ENCODE measurements at regions not wholly inside any gene's neighbourhood (a gene's known extent, or its start where the extent isn't known, plus 50 kb on each side); places are given as distances from the start of the nearest gene placed in this dataset.

GRCh38 chr10:33047655-33048054 is 89.6 kb upstream of the ITGB1 start:
- TF ChIP-seq POLR2A (IDR thresholded peaks at IDR 0.05) (no peak), POLR2AphosphoS5 (IDR thresholded peaks at IDR 0.05) (no peak), EP300 (IDR thresholded peaks at IDR 0.05) (no peak), CTCF (IDR thresholded peaks at IDR 0.05) (no peak)
- WGBS = 89% methylated on average over 1 of the region's 1 CpG
- no peaks in the 10 kb centered on the region for H3K27me3 ChIP-seq

DNA sequence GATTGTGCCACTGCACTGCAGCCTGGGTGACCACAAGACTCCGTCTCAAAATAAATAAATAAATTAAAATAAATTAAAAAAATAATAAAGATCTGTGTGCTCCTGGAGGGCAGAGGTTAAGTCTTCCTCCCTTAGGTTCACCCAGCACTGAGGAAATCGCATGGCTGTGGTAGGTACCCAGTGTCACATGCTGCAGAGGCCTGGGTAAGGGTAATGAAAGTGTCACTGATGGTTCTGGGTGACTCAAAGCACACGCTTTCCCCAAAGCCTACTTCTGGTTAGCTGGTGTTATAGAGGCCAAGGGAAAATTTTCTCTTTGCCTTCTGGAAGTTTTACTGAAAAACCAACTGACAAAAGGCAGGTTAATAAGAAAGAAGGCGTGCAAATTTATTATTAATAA is 88.8 kb upstream of the ITGB1 start:
- no peaks in the 10 kb centered on the region for H3K4me1 ChIP-seq
- H3K36me3 ChIP-seq = no peaks in the 10 kb centered on the region
- DNase-seq (ENCODE audit: low spot score in 2 of 2) = no peak
- 90% methylated on average over 4 of the region's 4 CpGs for WGBS
- no peak overlapping the region for H3K27ac ChIP-seq
- TF ChIP-seq CTCF (IDR thresholded peaks at IDR 0.05) (no peak), EP300 (IDR thresholded peaks at IDR 0.05) (no peak), POLR2AphosphoS5 (IDR thresholded peaks at IDR 0.05) (no peak), POLR2A (IDR thresholded peaks at IDR 0.05) (no peak)
- H3K4me3 ChIP-seq = no peak overlapping the region
- no peaks in the 10 kb centered on the region for H3K27me3 ChIP-seq
- H3K9me3 ChIP-seq = no peaks in the 10 kb centered on the region

More at GRCh38 chr10:33047655-33048054, 89.6 kb upstream of the ITGB1 start:
- H3K36me3 ChIP-seq = no peaks in the 10 kb centered on the region
- no peak overlapping the region for H3K4me3 ChIP-seq
- no peak overlapping the region for H3K27ac ChIP-seq
- no peak for DNase-seq (ENCODE audit: low spot score in 2 of 2)
- no peaks in the 10 kb centered on the region for H3K4me1 ChIP-seq
- no peaks in the 10 kb centered on the region for H3K9me3 ChIP-seq

DNA sequence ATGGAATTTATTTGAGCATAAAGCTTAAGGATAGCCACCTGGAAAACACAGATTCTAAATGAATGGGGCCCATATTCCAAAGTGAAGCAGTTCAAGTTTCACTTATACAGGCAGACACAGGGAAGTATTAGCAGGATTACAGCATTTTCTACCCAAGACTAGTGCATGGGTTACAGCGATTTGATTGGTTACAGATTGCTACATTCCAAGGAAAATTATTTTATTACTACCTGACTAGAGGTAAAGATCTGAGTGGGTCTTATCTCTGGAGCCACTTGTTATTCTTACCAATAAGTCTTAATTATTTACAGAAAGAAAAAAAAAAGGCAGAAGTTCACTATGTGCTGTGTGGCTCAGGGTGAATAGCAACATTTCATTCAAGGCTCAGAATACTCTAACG is 87.4 kb upstream of the ITGB1 start:
- Histone ChIP-seq H3K36me3 (no peaks in the 10 kb centered on the region), H3K9me3 (no peaks in the 10 kb centered on the region), H3K4me1 (no peaks in the 10 kb centered on the region), H3K4me3 (no peak overlapping the region), H3K27ac (no peak overlapping the region), H3K27me3 (no peaks in the 10 kb centered on the region)
- WGBS = 89% methylated on average over 2 of the region's 2 CpGs
- no peak for DNase-seq (ENCODE audit: low spot score in 2 of 2)
- no peak for TF ChIP-seq CTCF (IDR thresholded peaks at IDR 0.05)
- TF ChIP-seq EP300 (IDR thresholded peaks at IDR 0.05) = no peak
- no peak for TF ChIP-seq POLR2A (IDR thresholded peaks at IDR 0.05)
- no peak for TF ChIP-seq POLR2AphosphoS5 (IDR thresholded peaks at IDR 0.05)

- DNase-seq (ENCODE audit: low spot score in 2 of 2) = no peak
- TF ChIP-seq POLR2AphosphoS5 (IDR thresholded peaks at IDR 0.05) = no peak
- no peak for TF ChIP-seq EP300 (IDR thresholded peaks at IDR 0.05)
- no peak for TF ChIP-seq CTCF (IDR thresholded peaks at IDR 0.05)
- no peak for TF ChIP-seq POLR2A (IDR thresholded peaks at IDR 0.05)
- Histone ChIP-seq H3K27me3 (no peaks in the 10 kb centered on the region), H3K4me3 (no peak overlapping the region), H3K36me3 (no peaks in the 10 kb centered on the region), H3K27ac (no peak overlapping the region), H3K9me3 (no peaks in the 10 kb centered on the region), H3K4me1 (no peaks in the 10 kb centered on the region)
- 68% methylated on average over 2 of the region's 2 CpGs for WGBS
These were observed 84.5 kb upstream of the ITGB1 start for GRCh38 chr10:33042565-33042964.

GRCh38 chr10:33041783-33042437 is 83.9 kb upstream of the ITGB1 start:
- TF ChIP-seq POLR2A (IDR thresholded peaks at IDR 0.05) (no peak), POLR2AphosphoS5 (IDR thresholded peaks at IDR 0.05) (no peak), EP300 (IDR thresholded peaks at IDR 0.05) (no peak), CTCF (IDR thresholded peaks at IDR 0.05) (no peak)
- Histone ChIP-seq H3K36me3 (no peaks in the 10 kb centered on the region), H3K27me3 (no peaks in the 10 kb centered on the region), H3K27ac (no peak overlapping the region), H3K4me1 (no peaks in the 10 kb centered on the region), H3K4me3 (no peak overlapping the region), H3K9me3 (no peaks in the 10 kb centered on the region)
- 54% methylated on average over 3 of the region's 3 CpGs for WGBS
- DNase-seq (ENCODE audit: low spot score in 2 of 2) = no peak
